ENCODE measurements at regions not wholly inside any gene's neighbourhood (a gene's known extent, or its start where the extent isn't known, plus 50 kb on each side); places are given as distances from the start of the nearest gene placed in this dataset.

DNA sequence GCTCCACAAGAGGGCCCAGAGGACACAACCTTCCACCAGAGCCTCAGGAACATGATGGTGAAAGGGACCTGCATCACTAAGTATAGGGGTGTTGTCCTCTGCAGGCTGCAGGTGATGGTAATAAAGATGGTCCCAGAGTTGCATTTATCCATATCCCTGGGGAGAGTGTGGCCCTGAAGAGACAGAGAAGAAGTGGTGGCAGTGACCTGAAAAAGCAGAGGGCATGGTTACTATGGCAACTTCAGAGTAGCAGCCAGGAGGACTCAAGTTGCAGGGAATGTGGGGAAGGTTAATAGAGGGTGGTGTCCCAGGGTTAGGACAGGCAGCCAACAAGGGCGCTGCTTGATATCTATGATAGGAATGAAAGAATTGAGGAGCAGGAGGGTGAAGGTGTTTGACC is 57.1 kb downstream of the HLA-A start:
- no peaks in the 10 kb centered on the region for H3K4me1 ChIP-seq
- 50 to 84% methylated on average over 1 of the region's 1 CpG for WGBS, 2 donors
- no peak for DNase-seq
- H3K36me3 ChIP-seq, result no peaks in the 10 kb centered on the region
- H3K27me3 ChIP-seq, result no peaks in the 10 kb centered on the region
- no peaks in the 10 kb centered on the region for H3K9me3 ChIP-seq
- intact Hi-C loops (cut with DNase I), result no loop called here
- TF ChIP-seq POLR2AphosphoS5 (IDR thresholded peaks at IDR 0.05), result no peak
- TF ChIP-seq CTCF (IDR thresholded peaks at IDR 0.05), result no peak
- no peak for TF ChIP-seq POLR2A (IDR thresholded peaks at IDR 0.05)
- TF ChIP-seq EP300 (IDR thresholded peaks at IDR 0.05), result no peak
- no peak overlapping the region for H3K27ac ChIP-seq
- H3K4me3 ChIP-seq, result no peak overlapping the region

DNA sequence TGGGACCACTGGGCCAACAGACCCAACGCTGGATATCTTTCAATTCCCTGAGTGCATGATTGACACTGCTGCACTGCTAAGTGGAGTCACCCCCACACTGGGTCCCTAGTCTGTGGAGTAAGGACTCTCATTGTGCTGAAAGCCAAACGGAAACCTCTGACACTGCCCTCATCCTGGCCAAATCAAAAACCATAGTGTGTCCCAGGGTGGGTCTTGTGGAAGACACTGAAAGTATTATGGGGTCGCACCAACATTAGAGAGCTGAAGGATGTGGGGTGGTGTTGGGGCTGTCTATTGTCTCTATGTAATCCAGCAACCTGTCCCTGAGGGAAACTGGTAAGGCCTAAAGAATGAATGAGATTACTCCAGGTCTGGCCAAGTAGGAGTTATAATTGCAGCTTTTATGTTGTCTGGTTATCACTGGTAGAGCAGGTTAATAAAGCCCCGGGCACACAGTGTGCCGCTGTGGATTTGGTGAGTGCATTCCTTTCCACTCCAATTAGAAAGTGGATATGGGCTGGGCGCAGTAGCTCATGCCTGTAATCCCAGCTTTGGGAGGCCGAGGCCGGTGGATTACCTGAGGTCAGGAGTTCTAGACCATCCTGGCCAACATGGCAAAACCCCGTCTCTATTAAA is 57.9 kb downstream of the HLA-A start:
- Histone ChIP-seq H3K4me1 (no peaks in the 10 kb centered on the region), H3K9me3 (no peaks in the 10 kb centered on the region), H3K27me3 (no peaks in the 10 kb centered on the region), H3K4me3 (no peak overlapping the region), H3K27ac (no peak overlapping the region), H3K36me3 (no peaks in the 10 kb centered on the region)
- intact Hi-C loops (cut with DNase I), result no loop called here
- TF ChIP-seq POLR2A (IDR thresholded peaks at IDR 0.05) (no peak), CTCF (IDR thresholded peaks at IDR 0.05) (no peak), POLR2AphosphoS5 (IDR thresholded peaks at IDR 0.05) (no peak), EP300 (IDR thresholded peaks at IDR 0.05) (no peak)
- 77 to 84% methylated on average over 9 of the region's 9 CpGs for WGBS, 2 donors
- no peak for DNase-seq

DNA sequence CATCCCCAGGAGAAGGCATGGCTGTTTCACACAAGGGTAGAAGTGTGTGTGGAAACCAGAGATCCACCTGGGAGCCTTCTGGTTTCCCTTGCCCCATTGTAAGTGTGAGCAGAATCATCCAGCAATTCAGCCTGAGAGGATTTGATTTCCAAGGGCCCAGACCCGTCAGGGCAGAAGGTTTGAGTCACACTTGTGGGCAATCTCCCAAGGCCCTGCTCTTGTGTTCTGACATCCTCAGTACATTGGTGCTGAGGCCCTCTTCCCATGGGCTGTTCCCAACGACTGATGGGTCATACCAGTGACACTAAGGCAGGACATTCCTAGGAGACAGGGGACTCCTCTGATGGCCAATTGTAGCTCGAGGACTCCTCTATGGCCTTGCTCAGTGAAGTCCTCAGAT is 58.2 kb upstream of the POLR1H start:
- WGBS, 2 donors, result 70% methylated on average over 3 of the region's 3 CpGs
- TF ChIP-seq CTCF (IDR thresholded peaks at IDR 0.05), result no peak
- no peak for TF ChIP-seq POLR2A (IDR thresholded peaks at IDR 0.05)
- no peak for TF ChIP-seq POLR2AphosphoS5 (IDR thresholded peaks at IDR 0.05)
- intact Hi-C loops (cut with DNase I), result no loop called here
- Histone ChIP-seq H3K36me3 (no peaks in the 10 kb centered on the region), H3K4me1 (peaks cover 0 to 20% (median 16%) of the 10 kb centered on the region in 4 donors), H3K4me3 (no peak overlapping the region), H3K27me3 (peaks cover 2 to 16% (median 10%) of the 10 kb centered on the region in 3 donors), H3K27ac (no peak overlapping the region), H3K9me3 (no peaks in the 10 kb centered on the region)
- no peak for DNase-seq

DNA sequence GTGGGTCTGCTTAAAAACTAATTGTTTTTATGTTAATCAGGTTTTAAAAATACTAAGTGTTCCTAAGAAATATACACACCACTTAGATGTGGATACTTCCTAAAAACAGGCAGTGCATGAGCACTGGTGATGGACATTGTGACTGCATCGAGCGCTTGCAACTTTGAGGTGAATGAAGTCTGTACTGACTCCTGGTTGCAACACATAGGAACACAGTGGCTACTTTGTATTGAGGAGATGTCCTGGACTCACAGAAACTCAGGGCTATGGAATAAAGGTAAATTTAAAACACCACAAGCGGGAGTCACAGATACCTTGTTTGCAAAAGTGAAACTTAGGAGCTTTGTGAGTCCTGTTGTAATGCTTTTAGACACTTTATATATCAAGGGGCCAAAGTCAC is 55.6 kb upstream of the POLR1H start:
- TF ChIP-seq POLR2A (IDR thresholded peaks at IDR 0.05) (no peak), EP300 (IDR thresholded peaks at IDR 0.05) (no peak), POLR2AphosphoS5 (IDR thresholded peaks at IDR 0.05) (no peak), CTCF (IDR thresholded peaks at IDR 0.05) (no peak)
- no peaks in the 10 kb centered on the region for H3K9me3 ChIP-seq
- intact Hi-C loops (cut with DNase I), result no loop called here
- WGBS, 2 donors, result 95 to 96% methylated on average over 3 of the region's 3 CpGs
- H3K36me3 ChIP-seq, result no peaks in the 10 kb centered on the region
- no peak overlapping the region for H3K4me3 ChIP-seq
- no peak for DNase-seq
- no peak overlapping the region for H3K27ac ChIP-seq
- peaks cover 0 to 20% (median 16%) of the 10 kb centered on the region in 4 donors for H3K4me1 ChIP-seq
- H3K27me3 ChIP-seq, result peaks cover 13 to 34% (median 16%) of the 10 kb centered on the region in 3 donors

Data from sigmoid colon (tissue), 6 donors.